AML-193 (cell line): ENCODE measurements at regions not wholly inside any gene's neighbourhood (a gene's known extent, or its start where the extent isn't known, plus 50 kb on each side); places are given as distances from the start of the nearest gene placed in this dataset.

Experiments
- DNase-seq, 2 experiments: peaks; one replicate each; lab custom pipeline; 2025; lab: John Stamatoyannopoulos, UW

GRCh38 chr1:184888505-184888904, 85.8 kb downstream of the NIBAN1 start:
- DNase-seq, result no peak

GRCh38 chr1:184882957-184883815, 91.1 kb downstream of the NIBAN1 start:
- DNase-seq, result no peak

- DNase-seq, result no peak
These were observed 92.1 kb downstream of the NIBAN1 start for GRCh38 chr1:184881941-184882913.

- no peak for DNase-seq
These were observed 94.3 kb downstream of the NIBAN1 start for GRCh38 chr1:184879876-184880557.

GRCh38 chr1:184878602-184879001, 95.7 kb downstream of the NIBAN1 start:
- no peak for DNase-seq

DNA sequence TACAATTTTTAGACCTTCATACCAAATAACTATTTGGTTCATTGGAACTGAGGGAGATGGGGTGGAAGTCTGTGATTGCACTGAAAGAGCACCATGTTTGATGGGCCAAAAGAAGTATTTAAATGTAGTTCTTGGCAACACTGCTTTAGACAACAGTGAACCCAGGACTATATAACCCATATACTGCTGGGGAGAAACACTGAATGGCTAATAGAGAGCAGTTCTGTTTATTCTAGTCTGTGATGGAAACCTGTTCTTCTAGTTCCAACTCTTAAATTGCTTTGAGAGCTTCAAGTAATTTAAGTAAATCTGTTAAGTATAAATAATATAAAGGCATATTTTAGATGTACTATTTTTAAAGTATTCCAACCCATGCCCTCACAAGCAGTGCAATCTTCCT, 96.3 kb downstream of the NIBAN1 start:
- no peak for DNase-seq

DNA sequence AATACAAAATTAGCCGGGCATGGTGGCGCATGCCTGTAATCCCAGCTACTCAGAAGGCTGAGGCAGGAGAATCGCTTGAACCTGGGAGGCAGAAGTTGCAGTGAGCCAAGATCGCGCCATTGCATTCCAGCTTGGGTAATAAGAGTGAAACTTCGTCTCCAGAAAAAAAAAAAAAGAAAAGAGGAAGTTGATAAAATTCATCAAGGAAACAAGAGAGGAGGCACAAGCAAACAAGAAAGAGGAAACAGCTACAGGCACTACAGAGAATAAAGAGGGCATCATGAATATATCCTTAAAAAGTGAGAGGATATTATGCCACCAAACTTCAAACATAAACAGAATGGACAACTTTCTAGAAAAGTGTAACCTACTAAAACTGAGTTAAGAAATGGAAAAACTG, 98.3 kb downstream of the NIBAN1 start:
- peak; percentile 68 to 84 for DNase-seq

DNA sequence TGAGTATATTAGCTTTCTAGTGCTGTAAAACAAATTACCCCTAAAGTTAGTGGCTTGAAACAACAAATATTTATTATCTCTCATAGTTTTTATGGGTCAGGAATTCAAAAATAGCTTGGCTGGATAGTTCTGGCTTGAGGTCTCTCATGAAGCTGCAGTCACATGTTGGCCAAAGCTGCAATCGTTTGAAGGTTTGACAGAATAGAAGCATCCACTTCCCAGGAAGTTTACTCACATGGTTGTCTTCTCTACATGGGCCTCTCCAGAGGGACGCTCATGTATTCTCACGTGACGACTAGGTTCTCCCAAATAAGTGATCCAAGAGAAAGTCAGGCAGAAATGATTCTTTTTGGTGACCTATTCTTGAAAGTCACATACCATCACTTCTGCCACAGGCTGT, 99.1 kb downstream of the NIBAN1 start:
- no peak for DNase-seq

DNA sequence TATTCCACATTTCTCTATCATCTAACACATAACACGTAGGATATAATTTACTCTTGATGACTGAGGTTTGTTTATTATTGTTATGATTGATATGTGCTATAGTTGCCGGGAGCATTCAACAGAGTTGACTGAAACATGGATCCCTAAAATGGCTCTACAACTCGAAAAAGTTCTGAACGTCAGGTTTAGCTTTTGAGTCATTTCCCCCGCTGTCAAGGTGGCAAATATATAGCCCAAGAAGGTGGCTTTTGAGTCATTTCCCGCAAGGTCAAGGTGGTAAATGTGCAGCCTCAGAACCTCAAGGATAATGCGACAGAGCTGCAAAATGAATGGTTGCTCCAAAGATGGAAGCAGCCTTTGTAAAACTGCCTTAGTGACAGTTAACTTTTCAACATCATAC, 104.0 kb downstream of the NIBAN1 start:
- no peak for DNase-seq

GRCh38 chr1:184867866-184868689, 106.2 kb downstream of the NIBAN1 start:
- no peak for DNase-seq

GRCh38 chr1:184866991-184867788, 107.1 kb downstream of the NIBAN1 start:
- peak; percentile 97 for DNase-seq

GRCh38 chr1:184866586-184866985, 107.7 kb downstream of the NIBAN1 start:
- no peak for DNase-seq

DNA sequence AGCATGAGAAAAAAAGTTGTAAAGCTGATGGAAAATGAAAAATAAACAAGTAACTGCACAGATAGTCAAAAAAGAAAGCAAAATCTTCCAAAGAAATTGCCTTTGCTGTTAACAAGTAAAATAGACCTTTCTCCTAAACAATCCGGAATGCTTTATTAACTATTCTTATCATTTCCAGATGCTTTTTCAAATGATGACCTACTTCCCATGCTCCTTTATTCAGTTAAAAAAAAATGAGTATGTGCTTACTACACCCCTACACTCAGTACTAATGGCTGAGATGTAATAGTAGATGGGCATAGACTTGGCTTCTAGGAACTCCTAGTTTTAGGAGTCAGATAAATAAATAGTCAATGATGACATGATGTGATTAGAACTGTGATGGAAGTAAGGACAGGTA, 108.5 kb downstream of the NIBAN1 start:
- no peak for DNase-seq

DNA sequence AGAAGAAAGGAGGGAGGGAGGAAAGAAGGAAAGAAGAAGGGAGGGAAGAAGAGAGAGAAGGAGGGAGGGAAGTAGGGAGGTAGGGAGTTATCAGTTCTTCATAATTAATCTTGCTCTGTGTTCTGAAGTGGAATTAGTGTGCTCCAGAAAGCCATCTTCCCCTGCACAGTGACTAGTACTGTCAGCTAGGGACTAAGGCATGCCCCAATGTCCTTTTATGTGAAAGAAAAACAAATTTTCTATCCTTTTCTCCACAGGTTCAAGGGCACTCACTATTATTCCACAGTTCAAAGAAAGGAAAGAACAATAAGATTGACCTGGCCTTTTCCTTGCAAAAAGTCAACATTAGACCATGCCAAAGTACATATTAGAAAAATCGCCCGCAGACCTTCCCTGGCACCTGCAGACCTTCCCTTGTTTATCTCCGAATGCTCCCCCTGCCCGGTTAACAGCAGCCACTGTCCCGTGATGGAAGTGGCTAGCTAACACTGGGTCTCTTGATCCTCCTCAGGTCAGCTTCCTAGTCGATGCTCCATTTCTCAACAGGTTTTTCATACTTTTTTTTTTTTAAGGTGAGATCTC, 107.2 kb upstream of the EDEM3 start:
- DNase-seq, result no peak

DNA sequence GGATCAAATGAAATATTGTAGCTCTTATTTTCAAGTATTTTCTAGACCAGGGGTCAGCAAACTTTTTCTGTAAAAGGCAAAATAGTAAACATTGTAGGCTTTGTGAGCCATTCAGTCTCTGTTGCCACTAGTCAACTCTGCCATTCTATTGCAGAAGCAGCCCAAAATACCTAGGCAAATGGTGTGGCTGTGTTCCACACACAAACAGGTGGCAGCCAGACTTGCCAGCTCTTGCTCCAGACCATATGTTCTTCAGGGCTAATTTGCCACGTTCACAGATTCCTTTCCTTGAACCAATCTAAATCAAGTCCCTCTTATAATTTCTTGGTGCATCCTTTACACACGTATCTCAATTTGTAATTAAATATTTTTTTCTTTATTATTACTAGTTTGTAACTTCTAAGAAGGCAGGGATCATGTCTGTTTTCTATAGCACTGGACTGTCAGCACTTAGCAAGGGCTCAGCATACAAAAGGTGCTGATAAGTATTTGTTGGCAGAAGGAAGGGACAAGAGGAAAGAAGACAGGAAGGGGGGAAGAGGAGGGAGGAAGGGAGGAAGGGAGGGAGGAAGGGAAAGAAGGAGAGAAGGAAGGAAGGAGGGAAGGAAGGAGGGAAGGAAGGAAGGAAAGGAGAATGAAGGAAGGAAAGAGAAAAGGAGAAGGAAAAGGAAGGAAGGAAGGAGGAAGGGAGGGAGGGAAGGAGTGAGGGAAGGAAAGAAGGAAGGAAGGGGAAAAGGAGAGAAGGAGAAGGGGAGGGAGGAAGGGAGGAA, 106.5 kb upstream of the EDEM3 start:
- no peak for DNase-seq

GRCh38 chr1:184860535-184860934, 105.9 kb upstream of the EDEM3 start:
- no peak for DNase-seq

DNA sequence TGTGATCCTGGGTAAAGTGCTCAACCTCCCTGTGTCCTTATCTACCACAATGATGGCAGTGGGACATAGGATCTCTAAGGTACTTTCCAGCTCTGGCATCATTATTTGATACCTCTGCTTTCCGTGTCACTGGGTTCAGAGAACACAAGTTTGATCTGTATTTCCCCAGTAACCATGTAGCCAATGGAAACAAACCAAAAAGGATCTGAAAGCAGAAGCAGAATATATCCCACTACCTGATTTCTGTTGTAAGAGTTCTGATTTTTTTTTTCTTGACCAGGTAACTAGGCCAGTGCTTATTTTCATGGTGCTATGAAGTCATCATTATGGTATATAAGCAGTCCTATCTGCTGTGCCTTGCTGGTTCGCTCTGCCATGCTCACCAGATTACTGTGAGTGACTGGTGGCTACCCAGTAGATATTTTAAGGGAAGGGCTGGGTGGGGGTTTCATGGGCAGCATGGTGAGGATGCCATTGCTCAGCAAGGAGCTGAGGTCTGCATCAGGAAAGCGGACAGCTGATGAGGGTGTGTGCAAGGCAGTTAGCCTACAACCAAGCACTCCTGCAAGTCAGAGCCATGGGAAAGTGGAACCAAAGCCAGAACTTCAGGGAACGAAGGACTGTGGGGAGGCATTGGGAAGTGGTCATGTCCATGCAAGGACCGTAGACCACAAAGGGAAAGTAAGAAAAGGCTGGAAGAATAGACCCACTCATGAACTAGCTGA, 104.9 kb upstream of the EDEM3 start:
- no peak for DNase-seq

GRCh38 chr1:184858288-184858687, 103.6 kb upstream of the EDEM3 start:
- no peak for DNase-seq
